IMR-90 (cell line): ENCODE measurements at regions not wholly inside any gene's neighbourhood (a gene's known extent, or its start where the extent isn't known, plus 50 kb on each side); places are given as distances from the start of the nearest gene placed in this dataset.

Experiments used
- ATAC-seq: fragments of 200-7000 bp; cut with Tn5 transposase; 2 replicates; pipeline ENCODE4 v1.9.1; 2020; ENCODE audit warnings: low read depth, mild to moderate bottlenecking, moderate library complexity
- BruUV-seq: library from RNA; stranded (reverse); fragments of 400-500 nt; replicated peaks from 2 replicates; lab custom pipeline; 2021; lab: Mats Ljungman, UMichigan
- CTCF ChIA-PET: fragments of 300-600 bp; formaldehyde crosslinking; extraction: SDS; loops from one replicate; lab custom pipeline; 2021; ENCODE audit warnings: antibody characterized with exemption; lab: Yijun Ruan, JAX
- POLR2A ChIA-PET: fragments of 300-600 bp; sonication (Branson Sonifier 250); formaldehyde crosslinking; loops from one replicate; lab custom pipeline; 2022; ENCODE audit warnings: antibody characterized with exemption; ENCODE audit not compliant: unreplicated experiment; lab: Charles Lee
- DNase-seq: peaks from one replicate; pipeline ENCODE4 v3.0.0; 2013
- H2AFZ ChIP-seq: replicated peaks from 2 replicates; pipeline ENCODE3; 2013; ENCODE audit warnings: low read length, mild to moderate bottlenecking; ENCODE audit not compliant: poor library complexity
- H2AK5ac ChIP-seq: 2 replicates; pipeline ENCODE4 v1.6.1; 2013; ENCODE audit warnings: low read depth, low read length, inconsistent platforms
- H2AK9ac ChIP-seq: replicated peaks from 2 replicates; pipeline ENCODE3; 2013; ENCODE audit warnings: mild to moderate bottlenecking, low read depth, low read length, moderate library complexity; ENCODE audit not compliant: poor library complexity
- H2BK120ac ChIP-seq: 2 replicates; pipeline ENCODE4 v1.6.1; 2013; ENCODE audit warnings: low read depth, low read length, inconsistent platforms
- H2BK15ac ChIP-seq: 3 replicates; pipeline ENCODE4 v1.6.1; 2013; ENCODE audit warnings: low read depth, low read length, inconsistent platforms
- H2BK20ac ChIP-seq: 2 replicates; pipeline ENCODE4 v1.6.1; 2013; ENCODE audit warnings: low read depth, mild to moderate bottlenecking, inconsistent platforms, low read length, moderate library complexity
- H2BK5ac ChIP-seq: 2 replicates; pipeline ENCODE4 v1.6.1; 2013; ENCODE audit warnings: mild to moderate bottlenecking, low read depth, low read length, inconsistent platforms; ENCODE audit not compliant: poor library complexity, severe bottlenecking
- H3K14ac ChIP-seq: replicated peaks from 2 replicates; pipeline ENCODE4 v1.6.1; 2013; ENCODE audit warnings: low read depth, low read length, inconsistent platforms
- H3K18ac ChIP-seq: 2 replicates; pipeline ENCODE4 v1.6.1; 2013; ENCODE audit warnings: low read depth, low read length, control low read depth
- H3K23ac ChIP-seq: 2 replicates; pipeline ENCODE4 v1.6.1; 2013; ENCODE audit warnings: low read depth, low read length, inconsistent platforms
- H3K27ac ChIP-seq: 2 replicates; pipeline ENCODE4 v1.5.1; 2013; ENCODE audit warnings: mild to moderate bottlenecking, control low read depth, low read length; ENCODE audit not compliant: insufficient read depth
- H3K27me3 ChIP-seq: 2 replicates; pipeline ENCODE4 v1.6.1; 2013; ENCODE audit warnings: low read length; ENCODE audit not compliant: control insufficient read depth, insufficient read depth
- H3K36me3 ChIP-seq: 2 replicates; pipeline ENCODE4 v1.6.1; 2013; ENCODE audit warnings: low read length, mixed read lengths; ENCODE audit not compliant: control insufficient read depth, insufficient read depth
- H3K4ac ChIP-seq: 2 replicates; pipeline ENCODE4 v1.6.1; 2013; ENCODE audit warnings: low read depth, low read length, inconsistent platforms
- H3K4me1 ChIP-seq: 2 replicates; pipeline ENCODE4 v1.6.1; 2013; ENCODE audit warnings: low read length, mixed read lengths; ENCODE audit not compliant: control insufficient read depth, insufficient read depth
- H3K4me2 ChIP-seq: 2 replicates; pipeline ENCODE4 v1.6.1; 2013; ENCODE audit warnings: low read depth, mild to moderate bottlenecking, control low read depth, low read length, moderate library complexity
- H3K4me3 ChIP-seq: 2 replicates; pipeline ENCODE4 v1.5.1; 2013; ENCODE audit warnings: low read depth, mild to moderate bottlenecking, control low read depth, low read length, moderate library complexity; ENCODE audit not compliant: insufficient read depth
- H3K56ac ChIP-seq: 2 replicates; pipeline ENCODE4 v1.6.1; 2013; ENCODE audit warnings: low read length, inconsistent platforms; ENCODE audit not compliant: insufficient read depth; ENCODE audit errors: extremely low read depth
- H3K79me1 ChIP-seq, 2 experiments: 2 replicates each; pipeline ENCODE4 v1.6.1; 2013; ENCODE audit warnings: low read length in 2 of 2, inconsistent platforms in 1 of 2, low read depth in 1 of 2
- H3K9ac ChIP-seq: 2 replicates; pipeline ENCODE4 v1.6.1; 2013; ENCODE audit warnings: low read depth, low read length, control low read depth
- H3K9me1 ChIP-seq: 2 replicates; pipeline ENCODE4 v1.6.1; 2013; ENCODE audit warnings: low read length, inconsistent platforms; ENCODE audit not compliant: insufficient read depth
- H3K9me3 ChIP-seq: 2 replicates; pipeline ENCODE4 v1.6.1; 2013; ENCODE audit warnings: low read length; ENCODE audit not compliant: control insufficient read depth, insufficient read depth
- H4K20me1 ChIP-seq: 2 replicates; pipeline ENCODE4 v1.6.1; 2013; ENCODE audit warnings: low read length, inconsistent platforms; ENCODE audit not compliant: insufficient read depth
- H4K5ac ChIP-seq: 2 replicates; pipeline ENCODE4 v1.6.1; 2013; ENCODE audit warnings: mild to moderate bottlenecking, low read depth, low read length, control low read depth
- H4K8ac ChIP-seq, 2 experiments: 2 replicates each; pipeline ENCODE4 v1.6.1; 2013; ENCODE audit warnings: low read depth in 2 of 2, low read length in 2 of 2, control low read depth in 1 of 2, inconsistent platforms in 1 of 2
- H4K91ac ChIP-seq: 2 replicates; pipeline ENCODE4 v1.6.1; 2013; ENCODE audit warnings: low read depth, low read length, inconsistent platforms; ENCODE audit not compliant: insufficient read depth
- CEBPB ChIP-seq: IDR thresholded peaks from 2 replicates; pipeline ENCODE4 v1.6.1; 2012; ENCODE audit warnings: low read depth, low read length, improper control_type of control experiment
- CTCF ChIP-seq: conservative IDR thresholded peaks from 2 replicates; pipeline ENCODE4 v1.5.1; 2012; ENCODE audit warnings: mild to moderate bottlenecking, low read depth, low read length, improper control_type of control experiment
- FOS ChIP-seq: fragments of 150-350 bp; IDR thresholded peaks from 2 replicates; pipeline ENCODE4 v1.6.1; 2016; ENCODE audit warnings: low read depth, low read length
- MXI1 ChIP-seq: IDR thresholded peaks from 2 replicates; pipeline ENCODE4 v1.6.1; 2012; ENCODE audit warnings: low read depth, mild to moderate bottlenecking, low read length, moderate library complexity, borderline replicate concordance
- RAD21 ChIP-seq: IDR thresholded peaks from 2 replicates; pipeline ENCODE4 v1.6.1; 2012; ENCODE audit warnings: low read length, improper control_type of control experiment
- WGBS, 2 experiments: methylation state at CpG; one replicate each; pipeline versions ENCODE4 v1.1.5 to v1.1.7; 2013; ENCODE audit warnings: missing lambda C conversion rate in 2 of 2; ENCODE audit not compliant: insufficient read length in 1 of 2; ENCODE audit errors: extremely low coverage in 2 of 2; 5-methylcytosine and 5-hydroxymethylcytosine counted together
- dilution Hi-C: fragments of 300-500 bp; cut with HindIII; formaldehyde crosslinking; loops from one replicate; pipeline ENCODE4 v1.14.3; 2018; ENCODE audit warnings: low sequenced_read_pairs; ENCODE audit not compliant: unreplicated experiment
- in situ Hi-C: fragments of 300-500 bp; cut with MboI; formaldehyde crosslinking; loops from 3 replicates; pipeline ENCODE4 v1.14.3; 2019; ENCODE audit warnings: low sequenced_read_pairs, inconsistent platforms, mixed read lengths
- intact Hi-C: fragments of 100-400 bp; cut with micrococcal nuclease; formaldehyde crosslinking; loops from 2 replicates; pipeline ENCODE4 v1.10.0; 2022

DNA sequence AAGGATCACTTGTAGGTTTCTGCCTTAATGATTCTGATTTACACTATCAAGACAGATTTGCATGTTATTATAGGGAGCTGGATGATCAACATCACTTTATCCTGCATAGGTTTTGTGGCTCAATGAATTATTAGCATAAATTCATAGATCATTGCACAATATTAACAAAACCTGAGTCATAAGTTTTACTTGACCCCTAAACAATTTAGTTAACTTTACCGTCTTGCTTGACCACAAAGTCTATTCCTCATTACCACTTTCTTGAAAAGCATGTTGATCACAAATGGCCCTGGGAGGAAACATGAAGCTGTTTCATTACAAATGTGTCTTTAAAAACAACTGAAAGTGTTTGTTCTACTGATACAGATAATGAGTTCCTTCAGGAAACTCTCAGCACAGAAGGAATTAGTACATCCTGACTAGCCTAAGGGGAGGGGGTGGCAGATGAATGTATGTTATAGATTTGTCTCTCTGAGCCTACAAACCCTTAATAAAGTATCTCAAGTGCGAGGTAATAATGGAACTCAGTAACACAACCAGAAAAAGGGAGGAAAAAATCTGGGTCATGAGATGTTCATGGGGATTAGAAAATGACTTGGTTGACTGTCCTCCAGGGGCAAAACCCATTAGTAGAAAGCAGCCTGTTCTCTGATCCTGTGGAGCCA, 303.4 kb downstream of the PIK3C3 start:
- Histone ChIP-seq H3K23ac (no peak overlapping the region), H3K18ac (no peak overlapping the region), H2AFZ (no peak overlapping the region), H4K5ac (no peak overlapping the region), H3K27ac (no peak overlapping the region), H3K56ac (no peak overlapping the region), H4K91ac (no peak overlapping the region), H4K8ac (no peak overlapping the region), H2BK5ac (no peak overlapping the region), H3K4me2 (no peak overlapping the region), H3K36me3 (no peaks in the 10 kb centered on the region), H3K4me1 (no peaks in the 10 kb centered on the region), H3K4ac (no peak overlapping the region), H3K79me1 (no peaks in the 10 kb centered on the region), H3K14ac (no peak overlapping the region), H3K4me3 (no peak overlapping the region), H2BK120ac (no peak overlapping the region), H4K20me1 (no peaks in the 10 kb centered on the region), H3K9me1 (no peaks in the 10 kb centered on the region), H3K27me3 (no peaks in the 10 kb centered on the region), H2BK20ac (no peak overlapping the region), H2AK5ac (no peak overlapping the region), H3K9me3 (no peaks in the 10 kb centered on the region; the same call in 1 of the 2 replicates), H3K9ac (no peak overlapping the region), H2AK9ac (no peak overlapping the region), H2BK15ac (no peak overlapping the region)
- WGBS, 2 experiments = no CpG with 5 or more reads among the region's 2 CpGs
- no peak for TF ChIP-seq RAD21
- TF ChIP-seq FOS = no peak
- no peak for TF ChIP-seq CTCF
- TF ChIP-seq MXI1 = no peak
- TF ChIP-seq CEBPB = peak; percentile 51; the same call in 1 of the 2 replicates
- BruUV-seq = no TSS peak
- dilution Hi-C loops (no loop called here), intact Hi-C loops (no loop called here), in situ Hi-C loops (no loop called here)
- CTCF ChIA-PET = no interaction called here
- ATAC-seq (no peak), DNase-seq (no peak)
- POLR2A ChIA-PET = no interaction called here
